Glutamatergic neuron (in vitro differentiated cells): ENCODE measurements at regions not wholly inside any gene's neighbourhood (a gene's known extent, or its start where the extent isn't known, plus 50 kb on each side); places are given as distances from the start of the nearest gene placed in this dataset.

Experiments
- DNase-seq: peaks from one replicate; pipeline ENCODE4 v3.0.0; 2022
- H3K27ac Mint-ChIP-seq: one replicate; pipeline ENCODE4 v1.8.0; 2020; ENCODE audit warnings: mild to moderate bottlenecking, mixed read lengths, inconsistent platforms; ENCODE audit not compliant: unreplicated experiment
- H3K27me3 Mint-ChIP-seq: one replicate; pipeline ENCODE4 v1.8.0; 2020; ENCODE audit warnings: mild to moderate bottlenecking, moderate library complexity, mixed read lengths, inconsistent platforms; ENCODE audit not compliant: unreplicated experiment
- H3K36me3 Mint-ChIP-seq: one replicate; pipeline ENCODE4 v1.8.0; 2020; ENCODE audit warnings: mild to moderate bottlenecking, mixed read lengths, inconsistent platforms; ENCODE audit not compliant: unreplicated experiment
- H3K4me1 Mint-ChIP-seq: one replicate; pipeline ENCODE4 v1.8.0; 2020; ENCODE audit warnings: mild to moderate bottlenecking, low read depth, mixed read lengths, inconsistent platforms; ENCODE audit not compliant: unreplicated experiment
- H3K4me3 Mint-ChIP-seq: one replicate; pipeline ENCODE4 v1.8.0; 2020; ENCODE audit warnings: mild to moderate bottlenecking, mixed read lengths, inconsistent platforms; ENCODE audit not compliant: unreplicated experiment
- H3K9me3 Mint-ChIP-seq: one replicate; pipeline ENCODE4 v1.8.0; 2020; ENCODE audit warnings: mild to moderate bottlenecking, moderate library complexity, mixed read lengths, inconsistent platforms; ENCODE audit not compliant: unreplicated experiment
- CTCF ChIP-seq: fragments of 200-600 bp; sonication (generic); IDR thresholded peaks from one replicate; pipeline ENCODE4 v1.5.0; 2021; ENCODE audit not compliant: partially characterized antibody, unreplicated experiment

- DNase-seq, result no peak
- Mint-ChIP-seq H3K9me3 (no peaks in the 10 kb centered on the region), H3K4me1 (no peaks in the 10 kb centered on the region), H3K36me3 (no peaks in the 10 kb centered on the region), H3K27me3 (peaks cover 1% of the 10 kb centered on the region), H3K27ac (no peak overlapping the region), H3K4me3 (no peak overlapping the region)
- TF ChIP-seq CTCF, result no peak
Measured at GRCh38 chr19:32234663-32235217, 110.7 kb upstream of the ZNF507 start.

GRCh38 chr19:32238076-32238475, 107.3 kb upstream of the ZNF507 start:
- Mint-ChIP-seq H3K36me3 (no peaks in the 10 kb centered on the region), H3K9me3 (no peaks in the 10 kb centered on the region), H3K4me3 (no peak overlapping the region), H3K27ac (no peak overlapping the region), H3K27me3 (no peaks in the 10 kb centered on the region), H3K4me1 (no peaks in the 10 kb centered on the region)
- no peak for TF ChIP-seq CTCF
- DNase-seq, result no peak

- no peak for DNase-seq
- Mint-ChIP-seq H3K27ac (no peak overlapping the region), H3K27me3 (no peaks in the 10 kb centered on the region), H3K9me3 (no peaks in the 10 kb centered on the region), H3K4me1 (no peaks in the 10 kb centered on the region), H3K4me3 (no peak overlapping the region), H3K36me3 (no peaks in the 10 kb centered on the region)
- TF ChIP-seq CTCF, result no peak
Measured at GRCh38 chr19:32240316-32240715, 105.1 kb upstream of the ZNF507 start.

GRCh38 chr19:32241306-32241705, 104.1 kb upstream of the ZNF507 start:
- DNase-seq, result no peak
- no peak for TF ChIP-seq CTCF
- Mint-ChIP-seq H3K4me1 (no peaks in the 10 kb centered on the region), H3K4me3 (no peak overlapping the region), H3K36me3 (no peaks in the 10 kb centered on the region), H3K27ac (no peak overlapping the region), H3K27me3 (no peaks in the 10 kb centered on the region), H3K9me3 (no peaks in the 10 kb centered on the region)

- no peaks in the 10 kb centered on the region for H3K36me3 Mint-ChIP-seq
- DNase-seq, result no peak
- no peak overlapping the region for H3K4me3 Mint-ChIP-seq
- no peaks in the 10 kb centered on the region for H3K9me3 Mint-ChIP-seq
- H3K27me3 Mint-ChIP-seq, result no peaks in the 10 kb centered on the region
- H3K4me1 Mint-ChIP-seq, result no peaks in the 10 kb centered on the region
- no peak overlapping the region for H3K27ac Mint-ChIP-seq
- no peak for TF ChIP-seq CTCF
Measured at GRCh38 chr19:32241932-32242710, 103.3 kb upstream of the ZNF507 start.
